Progenitor cell of endocrine pancreas (in vitro differentiated cells): ENCODE measurements at regions not wholly inside any gene's neighbourhood (a gene's known extent, or its start where the extent isn't known, plus 50 kb on each side); places are given as distances from the start of the nearest gene placed in this dataset.

Source experiments
- DNase-seq: peaks from one replicate; pipeline ENCODE4 v3.0.0; 2021; ENCODE audit warnings: low spot score; ENCODE audit not compliant: unreplicated experiment
- H3K27ac Mint-ChIP-seq: 2 replicates; pipeline ENCODE4 v1.8.0; 2021; ENCODE audit warnings: mild to moderate bottlenecking, moderate library complexity, mixed read lengths
- H3K27me3 Mint-ChIP-seq: 2 replicates; pipeline ENCODE4 v1.8.0; 2021; ENCODE audit warnings: mixed read lengths
- H3K36me3 Mint-ChIP-seq: 2 replicates; pipeline ENCODE4 v1.8.0; 2022; ENCODE audit warnings: mixed read lengths; ENCODE audit not compliant: insufficient read depth
- H3K4me1 Mint-ChIP-seq: 2 replicates; pipeline ENCODE4 v1.8.0; 2021; ENCODE audit warnings: low read depth, mixed read lengths
- H3K4me3 Mint-ChIP-seq: 2 replicates; pipeline ENCODE4 v1.8.0; 2021; ENCODE audit warnings: low read depth, mild to moderate bottlenecking, moderate library complexity, mixed read lengths
- H3K9me3 Mint-ChIP-seq: 2 replicates; pipeline ENCODE4 v1.8.0; 2021; ENCODE audit warnings: low read depth, mixed read lengths
- CTCF ChIP-seq: fragments of 200-600 bp; sonication (generic); IDR thresholded peaks from one replicate; pipeline ENCODE4 v1.5.0; 2021; ENCODE audit warnings: antibody characterized with exemption, mild to moderate bottlenecking; ENCODE audit not compliant: unreplicated experiment

GRCh38 chr4:1493540-1494287, 87.5 kb upstream of the NKX1-1 start:
- Mint-ChIP-seq H3K27ac (no peak overlapping the region), H3K27me3 (peaks cover 10% of the 10 kb centered on the region), H3K36me3 (no peaks in the 10 kb centered on the region), H3K4me1 (no peaks in the 10 kb centered on the region), H3K4me3 (no peak overlapping the region), H3K9me3 (no peaks in the 10 kb centered on the region)
- no peak for DNase-seq
- no peak for TF ChIP-seq CTCF

GRCh38 chr4:1492651-1493539, 86.7 kb upstream of the NKX1-1 start:
- Mint-ChIP-seq H3K9me3 (no peaks in the 10 kb centered on the region), H3K27me3 (peaks cover 10% of the 10 kb centered on the region), H3K4me3 (no peak overlapping the region), H3K4me1 (no peaks in the 10 kb centered on the region), H3K27ac (no peak overlapping the region), H3K36me3 (no peaks in the 10 kb centered on the region)
- TF ChIP-seq CTCF: no peak
- no peak for DNase-seq

- no peak overlapping the region for H3K27ac Mint-ChIP-seq
- no peaks in the 10 kb centered on the region for H3K4me1 Mint-ChIP-seq
- H3K27me3 Mint-ChIP-seq: peaks cover 16% of the 10 kb centered on the region
- no peaks in the 10 kb centered on the region for H3K9me3 Mint-ChIP-seq
- no peak for DNase-seq
- TF ChIP-seq CTCF: no peak
- H3K36me3 Mint-ChIP-seq: no peaks in the 10 kb centered on the region
- no peak overlapping the region for H3K4me3 Mint-ChIP-seq
These were observed 85.9 kb upstream of the NKX1-1 start for GRCh38 chr4:1492142-1492457.

GRCh38 chr4:1491328-1492141, 85.3 kb upstream of the NKX1-1 start:
- Mint-ChIP-seq H3K36me3 (no peaks in the 10 kb centered on the region), H3K9me3 (peaks cover 2% of the 10 kb centered on the region), H3K27me3 (peaks cover 17% of the 10 kb centered on the region), H3K4me3 (no peak overlapping the region), H3K4me1 (no peaks in the 10 kb centered on the region), H3K27ac (no peak overlapping the region)
- no peak for TF ChIP-seq CTCF
- no peak for DNase-seq
